ENCODE measurements at regions not wholly inside any gene's neighbourhood (a gene's known extent, or its start where the extent isn't known, plus 50 kb on each side); places are given as distances from the start of the nearest gene placed in this dataset.
A peak's percentile ranks its signal among the peaks of the same experiment; 100 is the strongest.

- 4% methylated on average over 6 of the region's 6 CpGs for WGBS (ENCODE audit: insufficient coverage, low coverage, missing lambda C conversion rate)
- no peaks in the 10 kb centered on the region for H3K9me3 ChIP-seq (replicated peaks; ENCODE audit: control insufficient read depth, insufficient read depth, low read depth, low read length)
- peaks cover 0 to 7% of the 10 kb centered on the region in 2 experiments; a peak in 2 of 5 replicates for H3K4me1 ChIP-seq (replicated peaks in 1 of 2; ENCODE audit: control insufficient read depth in 2 of 2, insufficient read depth in 2 of 2, low read length in 2 of 2)
- in situ Hi-C loops (cut with MboI): no loop called here
- DNase-seq (ENCODE audit: extremely low read depth in 1 of 4, low spot score in 3 of 4): no peak
- no peaks in the 10 kb centered on the region for H3K9me1 ChIP-seq (ENCODE audit: control insufficient read depth, insufficient read depth, low read length)
- ATAC-seq: no peak
- no peak overlapping the region for H3K9ac ChIP-seq (ENCODE audit: insufficient read depth in 1 of 2, low read depth in 2 of 2, low read length in 2 of 2)
- peaks cover 3% of the 10 kb centered on the region; the same call in 1 of the 2 replicates for H4K20me1 ChIP-seq (replicated peaks; ENCODE audit: control insufficient read depth, insufficient read depth, low read length)
- H3K36me3 ChIP-seq (ENCODE audit: control insufficient read depth, insufficient read depth, low read length): no peaks in the 10 kb centered on the region
- peaks cover 30 to 66% of the 10 kb centered on the region in 2 experiments for H3K27me3 ChIP-seq (ENCODE audit: control insufficient read depth in 2 of 2, insufficient read depth in 2 of 2, low read length in 2 of 2)
- no peak overlapping the region for H3K4me3 ChIP-seq
- intact Hi-C loops (cut with micrococcal nuclease): no loop called here
- FAIRE-seq: no peak
- no peak overlapping the region for H3K27ac ChIP-seq (ENCODE audit: extremely low read depth, low read depth, low read length)
- H2AFZ ChIP-seq (ENCODE audit: low read depth, low read length): no peak overlapping the region
- H3K4me2 ChIP-seq (ENCODE audit: insufficient read depth, low read length): no peak overlapping the region
- CTCF ChIA-PET (ENCODE audit: low intra/inter-chr PET ratio): no interaction called here
- TF ChIP-seq CEBPB (tag; IDR thresholded peaks at IDR 0.05): no peak
- 0 out of 2 replicates have a peak, but pooled peaks have one; percentile 22 for TF ChIP-seq TEAD4 (IDR thresholded peaks at IDR 0.05; ENCODE audit: low read length)
- TF ChIP-seq TEAD4 (CRISPR knock-in tag; IDR thresholded peaks at IDR 0.05; ENCODE audit: borderline replicate concordance): no peak
- no TSS peak for BruUV-seq (replicated peaks)
- POLR2A ChIA-PET: no interaction called here
- no peaks in the 10 kb centered on the region for H3K79me2 ChIP-seq (ENCODE audit: control insufficient read depth, insufficient read depth, low read length)
Observed at GRCh38 chr9:95605101-95605500, 88.3 kb upstream of the PTCH1 start.

GRCh38 chr9:95598236-95598635 lies 81.5 kb upstream of the PTCH1 start:
- POLR2A ChIA-PET: no interaction called here
- no peaks in the 10 kb centered on the region for H3K36me3 ChIP-seq (ENCODE audit: control insufficient read depth, insufficient read depth, low read length)

More at GRCh38 chr9:95598236-95598635, 81.5 kb upstream of the PTCH1 start:
- no peaks in the 10 kb centered on the region for H3K79me2 ChIP-seq (ENCODE audit: control insufficient read depth, insufficient read depth, low read length)
- no peak for TF ChIP-seq ZNF644 (tag; IDR thresholded peaks at IDR 0.05; ENCODE audit: low read depth)
- no peak for TF ChIP-seq TSC22D4 (tag; IDR thresholded peaks at IDR 0.05)
- no peak for TF ChIP-seq SUPT5H (IDR thresholded peaks at IDR 0.05)
- TF ChIP-seq ZBTB26 (CRISPR knock-in tag; IDR thresholded peaks at IDR 0.05): no peak
- TF ChIP-seq ZNF57 (CRISPR knock-in tag; IDR thresholded peaks at IDR 0.05): no peak
- no peak for TF ChIP-seq TBL1XR1 (IDR thresholded peaks at IDR 0.05; ENCODE audit: low read length in 2 of 2)
- TF ChIP-seq SP1 (CRISPR knock-in tag; IDR thresholded peaks at IDR 0.05): no peak
- no peak for TF ChIP-seq CHAMP1 (IDR thresholded peaks at IDR 0.05)
- no peak for FAIRE-seq
- peaks cover 27 to 70% of the 10 kb centered on the region in 2 experiments; a peak in 3 of 5 replicates for H3K27me3 ChIP-seq (ENCODE audit: control insufficient read depth in 2 of 2, insufficient read depth in 2 of 2, low read length in 2 of 2)
- no peak overlapping the region for H3K4me2 ChIP-seq (ENCODE audit: insufficient read depth, low read length)
- H3K9me3 ChIP-seq (replicated peaks; ENCODE audit: control insufficient read depth, insufficient read depth, low read depth, low read length): no peaks in the 10 kb centered on the region
- no peaks in the 10 kb centered on the region for H4K20me1 ChIP-seq (replicated peaks; ENCODE audit: control insufficient read depth, insufficient read depth, low read length)
- BruUV-seq (replicated peaks): no TSS peak
- no peak for DNase-seq (ENCODE audit: extremely low read depth in 1 of 4, low spot score in 3 of 4)
- no peak overlapping the region for H3K27ac ChIP-seq (ENCODE audit: extremely low read depth, low read depth, low read length)
- no peak overlapping the region for H3K9ac ChIP-seq (ENCODE audit: insufficient read depth in 1 of 2, low read depth in 2 of 2, low read length in 2 of 2)
- in situ Hi-C loops (cut with MboI): no loop called here
- 0% methylated on average over 2 of the region's 2 CpGs for WGBS (ENCODE audit: insufficient coverage, low coverage, missing lambda C conversion rate)
- H3K4me3 ChIP-seq: no peak overlapping the region
- intact Hi-C loops (cut with micrococcal nuclease): no loop called here
- ATAC-seq: no peak
- H3K9me1 ChIP-seq (ENCODE audit: control insufficient read depth, insufficient read depth, low read length): no peaks in the 10 kb centered on the region
- no peak overlapping the region for H2AFZ ChIP-seq (ENCODE audit: low read depth, low read length)
- CTCF ChIA-PET (ENCODE audit: low intra/inter-chr PET ratio): no interaction called here
- H3K4me1 ChIP-seq (replicated peaks in 1 of 2; ENCODE audit: control insufficient read depth in 2 of 2, insufficient read depth in 2 of 2, low read length in 2 of 2): peaks cover 4 to 11% of the 10 kb centered on the region in 2 experiments; a peak in 3 of 5 replicates

All from K562 (cell line).